HG03439 (cell line): ENCODE measurements at regions not wholly inside any gene's neighbourhood (a gene's known extent, or its start where the extent isn't known, plus 50 kb on each side); places are given as distances from the start of the nearest gene placed in this dataset.

Experiments
- ATAC-seq: cut with Tn5 transposase; IDR thresholded peaks from one replicate; pipeline ENCODE4 v1.9.1; 2021; ENCODE audit warnings: mild to moderate bottlenecking, moderate library complexity; ENCODE audit not compliant: unreplicated experiment

- ATAC-seq = no peak
These were observed 105.1 kb upstream of the ATP1B1 start for GRCh38 chr1:169001353-169001752.

DNA sequence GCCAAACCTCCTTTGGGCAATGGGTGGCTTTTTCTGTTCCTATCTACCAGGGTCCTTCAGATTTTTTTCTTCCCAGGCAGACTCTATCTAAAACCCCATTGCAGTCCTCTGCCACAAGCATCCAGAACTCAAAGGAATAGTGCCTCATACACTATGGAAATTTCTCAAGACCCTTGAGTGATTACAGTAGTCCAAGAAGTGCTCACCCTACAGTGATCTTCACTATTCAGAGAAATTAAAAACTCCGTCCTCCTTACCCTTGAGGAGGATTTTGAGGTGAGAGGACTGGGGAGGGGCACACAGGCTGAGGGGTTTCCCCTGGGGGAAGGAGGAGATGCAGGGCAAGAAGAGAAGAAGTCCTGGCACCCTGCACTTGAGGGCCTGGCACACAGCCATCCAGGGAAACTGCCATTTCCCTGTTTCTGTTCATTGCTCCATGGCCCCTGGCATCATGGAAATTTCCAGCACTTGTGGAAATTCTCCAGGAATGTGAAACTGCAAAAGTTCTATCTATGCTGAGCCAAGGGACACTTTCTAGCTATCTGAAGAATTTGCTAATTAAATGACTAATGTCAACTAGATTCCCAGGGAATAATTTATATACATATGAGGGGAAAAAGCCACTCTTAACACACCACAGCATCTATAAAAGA, 102.5 kb upstream of the ATP1B1 start:
- ATAC-seq = no peak

- ATAC-seq = no peak
These were observed 100.7 kb upstream of the ATP1B1 start for GRCh38 chr1:169005776-169006175.

DNA sequence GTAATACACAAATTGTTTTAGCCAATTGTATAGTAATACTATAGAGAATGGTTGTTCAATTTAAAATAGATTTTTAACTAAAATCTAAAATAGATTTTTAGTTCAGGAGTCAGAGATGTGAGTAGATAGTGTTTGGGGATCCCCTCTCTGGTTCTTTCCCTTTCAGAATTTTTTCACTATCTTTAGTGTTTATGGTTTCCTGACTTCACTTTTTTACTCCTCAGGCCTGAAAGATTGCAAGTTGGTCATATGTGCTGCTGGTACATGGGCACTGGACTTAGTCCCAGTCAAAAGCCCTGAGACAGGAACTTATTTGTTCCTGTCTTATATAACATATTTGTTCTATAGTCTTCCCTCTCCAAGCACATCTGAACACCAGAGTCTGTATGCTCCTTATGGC, 96.8 kb upstream of the ATP1B1 start:
- ATAC-seq = no peak

DNA sequence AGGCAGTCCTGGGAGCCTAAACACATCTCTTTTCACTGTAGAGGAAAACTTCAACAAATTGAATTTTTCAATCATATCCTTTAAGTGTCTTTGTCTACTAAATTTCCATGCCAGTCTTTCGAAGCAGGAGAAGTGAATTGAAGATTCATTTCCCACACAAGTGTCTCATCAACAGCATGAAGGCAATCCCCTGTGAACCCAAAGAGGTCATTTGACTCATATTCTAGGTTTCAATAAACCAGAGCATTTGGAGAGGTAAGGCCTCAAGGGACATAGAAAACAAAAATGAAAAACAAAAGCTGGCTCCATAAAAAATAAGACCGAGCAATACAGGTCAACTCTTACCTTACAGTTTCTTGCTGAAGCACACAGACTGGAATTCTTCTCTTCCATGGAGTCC, 94.1 kb upstream of the ATP1B1 start:
- peak; percentile 81 for ATAC-seq

- no peak for ATAC-seq
These were observed 92.7 kb upstream of the ATP1B1 start for GRCh38 chr1:169013821-169014220.

GRCh38 chr1:169015464-169015863, 91.0 kb upstream of the ATP1B1 start:
- ATAC-seq = no peak

- no peak for ATAC-seq
These were observed 87.7 kb upstream of the ATP1B1 start for GRCh38 chr1:169018751-169019150.

GRCh38 chr1:169019419-169020058, 87.0 kb upstream of the ATP1B1 start:
- ATAC-seq = no peak

DNA sequence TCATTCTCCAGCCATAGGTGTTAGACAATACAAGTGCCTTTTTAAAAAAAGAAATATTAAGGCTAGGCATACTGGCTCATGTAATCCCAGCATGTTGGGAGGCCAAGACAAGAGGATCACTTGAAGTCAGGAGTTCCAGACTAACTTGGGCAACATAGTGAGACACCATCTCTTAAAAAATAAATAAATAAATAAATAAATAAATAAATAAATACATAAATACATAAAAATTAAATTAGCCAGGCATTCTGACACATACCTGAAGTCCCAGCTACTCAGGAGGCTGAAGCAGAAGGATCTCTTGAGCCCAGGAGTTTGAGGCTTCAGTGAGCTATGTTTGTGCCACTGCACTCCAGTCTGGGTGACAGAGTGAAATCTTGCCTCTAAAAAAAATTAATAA, 85.8 kb upstream of the ATP1B1 start:
- no peak for ATAC-seq

DNA sequence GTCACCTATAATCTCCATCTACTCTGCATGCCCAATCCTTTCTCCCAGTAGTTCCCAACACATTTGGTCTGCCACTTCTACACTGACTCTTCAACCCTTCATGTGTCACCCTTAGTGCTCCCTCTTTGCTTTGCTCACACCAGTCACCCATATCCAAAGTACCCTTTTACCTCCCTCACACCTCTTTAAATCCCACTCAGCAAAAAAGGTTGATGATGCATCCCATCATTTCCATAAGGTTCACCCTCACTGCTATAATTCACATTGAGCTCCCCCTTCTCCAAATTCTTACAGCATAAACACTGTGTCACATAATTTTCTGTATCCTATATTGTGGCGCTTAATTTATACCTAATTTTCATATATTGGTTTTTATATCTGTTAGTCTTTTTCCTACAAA, 83.8 kb upstream of the ATP1B1 start:
- ATAC-seq = no peak

DNA sequence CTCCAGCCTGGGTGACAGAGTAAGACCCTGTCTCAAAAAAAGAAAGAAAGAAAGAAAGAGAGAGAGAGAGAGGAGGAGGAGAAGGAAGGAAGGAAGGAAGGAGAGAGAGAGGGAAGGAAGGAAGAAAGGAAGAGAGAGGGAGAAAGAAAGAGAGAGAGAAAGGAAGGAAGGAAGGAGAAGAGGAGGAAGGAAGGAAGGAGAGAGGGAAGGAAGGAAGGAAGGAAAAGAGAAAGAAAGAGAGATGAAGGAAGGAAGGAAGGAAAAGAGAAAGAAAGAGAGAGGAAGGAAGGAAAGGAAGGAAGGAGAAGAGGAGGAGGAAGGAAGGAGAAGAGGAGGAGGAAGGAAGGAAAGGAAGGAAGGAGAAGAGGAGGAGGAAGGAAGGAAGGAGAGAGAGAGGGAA, 82.2 kb upstream of the ATP1B1 start:
- no peak for ATAC-seq

DNA sequence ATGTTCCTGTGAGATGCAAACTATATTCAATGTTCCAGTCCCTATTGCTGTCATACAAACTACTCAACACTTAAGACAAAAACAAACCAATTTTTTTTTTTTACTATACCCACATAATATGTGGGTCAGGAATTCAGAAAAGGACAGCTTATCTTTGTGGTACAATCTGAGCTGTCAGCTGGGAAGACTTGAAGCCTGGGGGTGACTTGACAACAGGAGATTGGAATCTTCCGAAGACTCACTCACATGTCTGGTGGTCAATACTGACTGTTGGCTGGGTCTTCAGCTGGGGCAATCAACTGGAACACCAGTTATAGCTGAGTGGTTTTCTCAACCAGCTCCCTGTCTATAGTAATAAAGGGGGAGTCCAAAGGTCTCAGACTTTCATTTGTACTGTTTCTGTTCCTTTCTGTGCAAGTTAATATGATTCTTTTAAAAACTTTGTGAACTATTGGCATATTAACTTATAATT, 81.7 kb upstream of the ATP1B1 start:
- ATAC-seq = peak; percentile 96

DNA sequence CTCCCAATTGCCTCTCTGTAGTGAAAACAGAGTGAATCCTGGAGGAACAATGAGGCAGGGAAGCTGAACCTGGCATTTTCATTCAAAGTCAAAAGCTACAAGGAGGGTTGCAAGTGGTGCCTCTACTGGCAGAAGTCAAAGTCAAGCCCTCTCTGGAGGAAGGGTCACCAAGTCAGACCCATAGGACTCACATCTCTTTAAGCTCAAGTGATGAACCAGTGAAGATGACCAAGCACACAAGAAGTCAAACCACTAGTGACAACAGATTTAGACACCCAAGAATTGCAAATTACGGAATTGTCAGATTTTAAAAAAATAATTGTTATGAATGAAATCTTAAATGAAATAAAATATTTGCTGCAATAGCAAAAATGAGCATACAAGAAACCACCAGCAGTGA, 81.1 kb upstream of the ATP1B1 start:
- ATAC-seq = peak; percentile 20

- no peak for ATAC-seq
These were observed 78.7 kb upstream of the ATP1B1 start for GRCh38 chr1:169027607-169028320.

DNA sequence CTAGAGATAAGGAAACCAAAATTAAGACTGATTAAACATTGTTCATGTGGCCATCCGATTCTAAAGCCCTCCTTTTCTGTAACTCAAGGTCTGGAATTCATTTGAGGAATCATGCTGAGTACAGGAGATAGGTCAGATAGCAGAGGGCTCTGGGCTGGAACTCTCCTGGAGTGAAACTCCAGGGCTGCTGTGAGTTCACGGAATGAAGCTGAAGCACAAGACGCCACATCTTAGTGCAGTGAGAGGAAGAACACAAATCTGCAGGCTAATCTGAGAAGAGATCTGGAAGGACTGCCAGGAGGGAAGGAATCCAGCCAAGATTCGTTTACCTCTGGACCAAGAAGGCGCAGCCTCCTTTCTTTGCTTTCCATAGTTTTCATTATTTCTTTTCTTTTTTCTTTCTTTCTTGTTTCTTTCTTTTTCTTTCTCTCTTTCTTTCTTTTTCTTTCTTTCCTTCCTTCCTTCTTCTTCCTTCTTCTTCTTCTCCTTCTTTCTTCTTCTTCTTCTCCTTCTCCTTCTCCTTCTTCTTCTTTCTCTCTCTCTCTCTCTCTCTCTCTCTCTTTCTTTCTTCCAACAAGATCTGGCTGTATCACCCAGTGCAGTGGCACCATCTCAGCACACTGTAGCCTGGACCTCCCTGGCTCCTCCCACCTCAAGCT, 74.8 kb upstream of the ATP1B1 start:
- ATAC-seq = no peak

- no peak for ATAC-seq
These were observed 65.1 kb upstream of the ATP1B1 start for GRCh38 chr1:169041366-169041765.

GRCh38 chr1:169042377-169042776, 64.1 kb upstream of the ATP1B1 start:
- ATAC-seq = no peak

GRCh38 chr1:169043823-169044222, 62.7 kb upstream of the ATP1B1 start:
- ATAC-seq = no peak

- peak; percentile 78 for ATAC-seq
These were observed 62.2 kb upstream of the ATP1B1 start for GRCh38 chr1:169044296-169044695.

DNA sequence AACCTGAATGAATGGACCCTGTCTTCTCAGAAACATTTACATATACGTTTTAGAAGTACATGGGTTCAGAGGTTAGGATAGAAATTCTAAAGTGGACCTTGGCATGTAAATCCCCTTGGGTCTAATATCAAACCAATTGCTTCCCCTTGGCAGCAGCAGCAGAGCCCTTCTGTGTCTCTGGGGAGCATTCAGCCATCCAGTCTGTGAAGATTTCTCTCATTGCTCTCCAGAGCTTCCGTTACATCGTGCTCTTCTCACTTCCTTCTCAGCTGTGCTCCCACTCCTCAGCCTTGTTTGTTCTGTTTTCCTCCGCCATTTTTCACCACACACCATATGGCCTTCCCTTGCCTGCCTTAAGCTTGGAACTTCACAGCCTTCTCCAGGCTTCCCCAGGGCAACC, 61.5 kb upstream of the ATP1B1 start:
- no peak for ATAC-seq

DNA sequence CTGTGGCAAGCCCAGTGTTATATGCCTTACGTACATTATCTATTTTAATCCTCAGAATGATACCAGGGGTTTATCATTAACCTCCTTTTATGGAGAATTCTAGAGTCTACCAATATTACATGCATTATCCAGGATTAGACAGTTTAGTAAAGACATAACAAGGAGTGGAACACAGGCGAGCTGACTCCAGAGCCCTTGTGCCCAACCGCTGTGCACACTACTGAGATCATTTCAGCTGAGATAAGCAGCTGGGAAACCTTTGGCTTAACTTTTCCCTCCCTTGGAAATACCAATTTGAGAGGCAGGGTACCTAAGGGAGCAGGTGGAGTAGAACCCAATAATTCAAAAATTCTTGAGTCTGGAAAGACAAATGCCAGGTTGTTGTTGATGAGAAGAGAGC, 59.8 kb upstream of the ATP1B1 start:
- ATAC-seq = no peak
